VCaP (cell line): ENCODE measurements at regions not wholly inside any gene's neighbourhood (a gene's known extent, or its start where the extent isn't known, plus 50 kb on each side); places are given as distances from the start of the nearest gene placed in this dataset.
"Not testable (repeated sequence)": the region's sequence is repeated elsewhere in the genome, so short reads cannot be mapped to it uniquely, and the experiment has no call there.

Source experiments
- H3K27ac ChIP-seq: fragments of 450-650 bp; 2 replicates; pipeline ENCODE4 v1.5.1; 2017
- CTCF ChIP-seq: fragments of 450-650 bp; conservative IDR thresholded peaks from 2 replicates; pipeline ENCODE4 v1.5.1; 2017; ENCODE audit warnings: mild to moderate bottlenecking, moderate library complexity

GRCh38 chr1:194774535-194774934 lies 1588.1 kb upstream of the B3GALT2 start:
- no peak overlapping the region for H3K27ac ChIP-seq
- TF ChIP-seq CTCF: no peak

GRCh38 chr1:194755241-194755994 lies 1569.0 kb upstream of the B3GALT2 start:
- H3K27ac ChIP-seq: no peak overlapping the region
- TF ChIP-seq CTCF: no peak

GRCh38 chr1:194738843-194739242 lies 1552.4 kb upstream of the B3GALT2 start:
- not testable (repeated sequence) for H3K27ac ChIP-seq

- TF ChIP-seq CTCF: no peak
Measured at GRCh38 chr1:194734970-194735369, 1548.6 kb upstream of the B3GALT2 start.

GRCh38 chr1:194731025-194731424 lies 1544.6 kb upstream of the B3GALT2 start:
- TF ChIP-seq CTCF: no peak
- no peak overlapping the region for H3K27ac ChIP-seq

More at GRCh38 chr1:194734970-194735369, 1548.6 kb upstream of the B3GALT2 start:
- no peak overlapping the region for H3K27ac ChIP-seq

- no peak overlapping the region for H3K27ac ChIP-seq
- no peak for TF ChIP-seq CTCF
Measured at GRCh38 chr1:194730304-194730703, 1543.9 kb upstream of the B3GALT2 start.

GRCh38 chr1:194723067-194723466 lies 1536.7 kb upstream of the B3GALT2 start:
- H3K27ac ChIP-seq: no peak overlapping the region
- no peak for TF ChIP-seq CTCF

GRCh38 chr1:194717941-194718340 lies 1531.5 kb upstream of the B3GALT2 start:
- TF ChIP-seq CTCF: no peak
- H3K27ac ChIP-seq: no peak overlapping the region
